DND-41 (cell line): ENCODE measurements at regions not wholly inside any gene's neighbourhood (a gene's known extent, or its start where the extent isn't known, plus 50 kb on each side); places are given as distances from the start of the nearest gene placed in this dataset.

Source experiments
- ATAC-seq: fragments of 200-7000 bp; cut with Tn5 transposase; 3 replicates; pipeline ENCODE4 v1.9.1; 2021; ENCODE audit warnings: low read depth; ENCODE audit not compliant: insufficient read depth
- DNase-seq: peaks from one replicate; pipeline ENCODE4 v3.0.0-alpha.2; 2020
- H2AFZ ChIP-seq: 2 replicates; pipeline ENCODE4 v1.6.0; 2012; ENCODE audit warnings: low read depth, low read length
- H3K27ac ChIP-seq: 2 replicates; pipeline ENCODE4 v1.5.1; 2012; ENCODE audit warnings: low read length, inconsistent platforms
- H3K27me3 ChIP-seq: fragments of 200-600 bp; sonication (generic); 2 replicates; pipeline ENCODE4 v1.6.0; 2012; ENCODE audit warnings: low read length, mild to moderate bottlenecking, inconsistent platforms; ENCODE audit not compliant: insufficient read depth, poor library complexity
- H3K36me3 ChIP-seq: 2 replicates; pipeline ENCODE4 v1.5.1; 2012; ENCODE audit warnings: low read length, inconsistent platforms; ENCODE audit not compliant: insufficient read depth
- H3K4me1 ChIP-seq: 2 replicates; pipeline ENCODE4 v1.5.1; 2012; ENCODE audit warnings: mild to moderate bottlenecking, low read length; ENCODE audit not compliant: insufficient read depth
- H3K4me2 ChIP-seq: 2 replicates; pipeline ENCODE4 v1.6.0; 2012; ENCODE audit warnings: mild to moderate bottlenecking, moderate library complexity, low read length, inconsistent platforms; ENCODE audit not compliant: insufficient read depth
- H3K4me3 ChIP-seq, 2 experiments: fragments of 200-600 bp in 1 of 2; shearing (Covaris generic) in 1 of 2; 2 replicates each; pipeline ENCODE4 v1.5.1; 2012 to 2016; ENCODE audit warnings: inconsistent platforms in 2 of 2, low read length in 2 of 2, mild to moderate bottlenecking in 2 of 2, low read depth in 1 of 2, moderate library complexity in 1 of 2
- H3K79me2 ChIP-seq: 2 replicates; pipeline ENCODE4 v1.6.0; 2012; ENCODE audit warnings: low read length, inconsistent platforms; ENCODE audit not compliant: insufficient read depth
- H3K9ac ChIP-seq: 2 replicates; pipeline ENCODE4 v1.6.0; 2012; ENCODE audit warnings: low read depth, mild to moderate bottlenecking, inconsistent platforms, low read length, moderate library complexity
- H3K9me3 ChIP-seq: 2 replicates; pipeline ENCODE4 v1.5.1; 2012; ENCODE audit warnings: low read length, moderate library complexity, mild to moderate bottlenecking, inconsistent platforms; ENCODE audit not compliant: insufficient read depth, severe bottlenecking
- H4K20me1 ChIP-seq: 2 replicates; pipeline ENCODE4 v1.6.0; 2012; ENCODE audit warnings: low read length; ENCODE audit not compliant: insufficient read depth
- CTCF ChIP-seq: IDR thresholded peaks from 2 replicates; pipeline ENCODE4 v1.5.1; 2012; ENCODE audit warnings: borderline replicate concordance, low read length, moderate library complexity, mild to moderate bottlenecking; ENCODE audit not compliant: poor library complexity, severe bottlenecking; ENCODE audit errors: extremely low read depth
- EZH2 ChIP-seq: IDR thresholded peaks from 3 replicates; pipeline ENCODE4 v1.6.1; 2012; ENCODE audit warnings: borderline replicate concordance, low read depth, mild to moderate bottlenecking, moderate library complexity, low read length, inconsistent platforms; ENCODE audit not compliant: severe bottlenecking

- no peak overlapping the region for H3K4me3 ChIP-seq
- H3K27ac ChIP-seq: no peak overlapping the region
- no peak overlapping the region for H3K4me2 ChIP-seq
- no peak overlapping the region for H2AFZ ChIP-seq
- DNase-seq: no peak
- no peaks in the 10 kb centered on the region for H3K36me3 ChIP-seq
- H3K27me3 ChIP-seq: no peaks in the 10 kb centered on the region
- no peak overlapping the region for H3K9ac ChIP-seq
- TF ChIP-seq CTCF: no peak
- no peak for TF ChIP-seq EZH2
- no peak for ATAC-seq
- no peaks in the 10 kb centered on the region for H3K4me1 ChIP-seq
- no peaks in the 10 kb centered on the region for H3K79me2 ChIP-seq
- H3K9me3 ChIP-seq: no peaks in the 10 kb centered on the region
- no peaks in the 10 kb centered on the region for H4K20me1 ChIP-seq
Measured at GRCh38 chr5:17157294-17157693, 60.1 kb upstream of the BASP1 start.

GRCh38 chr5:17157916-17158529 is 59.4 kb upstream of the BASP1 start:
- Histone ChIP-seq H3K4me1 (no peaks in the 10 kb centered on the region), H4K20me1 (no peaks in the 10 kb centered on the region), H3K4me3 (no peak overlapping the region), H3K9ac (no peak overlapping the region), H3K79me2 (no peaks in the 10 kb centered on the region), H3K4me2 (no peak overlapping the region), H3K9me3 (peaks cover 3% of the 10 kb centered on the region), H3K27ac (no peak overlapping the region), H3K27me3 (no peaks in the 10 kb centered on the region), H2AFZ (no peak overlapping the region), H3K36me3 (no peaks in the 10 kb centered on the region)
- no peak for ATAC-seq
- DNase-seq: no peak
- TF ChIP-seq CTCF: no peak
- no peak for TF ChIP-seq EZH2

GRCh38 chr5:17160756-17161040 is 56.7 kb upstream of the BASP1 start:
- no peaks in the 10 kb centered on the region for H4K20me1 ChIP-seq
- H3K27me3 ChIP-seq: no peaks in the 10 kb centered on the region
- H3K79me2 ChIP-seq: no peaks in the 10 kb centered on the region
- no peak for ATAC-seq
- no peak overlapping the region for H3K4me3 ChIP-seq
- no peak for TF ChIP-seq EZH2
- no peak for TF ChIP-seq CTCF
- DNase-seq: no peak
- H3K36me3 ChIP-seq: no peaks in the 10 kb centered on the region
- no peak overlapping the region for H3K27ac ChIP-seq
- no peak overlapping the region for H2AFZ ChIP-seq
- no peak overlapping the region for H3K4me2 ChIP-seq
- H3K9me3 ChIP-seq: peaks cover 3% of the 10 kb centered on the region
- H3K9ac ChIP-seq: no peak overlapping the region
- no peaks in the 10 kb centered on the region for H3K4me1 ChIP-seq

- no peak for TF ChIP-seq CTCF
- TF ChIP-seq EZH2: no peak
- Histone ChIP-seq H3K36me3 (no peaks in the 10 kb centered on the region), H2AFZ (no peak overlapping the region), H3K9ac (no peak overlapping the region), H3K27me3 (no peaks in the 10 kb centered on the region), H3K9me3 (peaks cover 3% of the 10 kb centered on the region), H3K4me3 (no peak overlapping the region), H3K4me1 (no peaks in the 10 kb centered on the region), H3K4me2 (no peak overlapping the region), H4K20me1 (no peaks in the 10 kb centered on the region), H3K79me2 (no peaks in the 10 kb centered on the region), H3K27ac (no peak overlapping the region)
- no peak for DNase-seq
- no peak for ATAC-seq
Measured at GRCh38 chr5:17161662-17162061, 55.8 kb upstream of the BASP1 start.
